ENCODE measurements at regions not wholly inside any gene's neighbourhood (a gene's known extent, or its start where the extent isn't known, plus 50 kb on each side); places are given as distances from the start of the nearest gene placed in this dataset.
"Not testable (repeated sequence)": the region's sequence is repeated elsewhere in the genome, so short reads cannot be mapped to it uniquely, and the experiment has no call there.

GRCh38 chr10:61279400-61279799 lies 173.8 kb downstream of the TMEM26 start:
- no peak overlapping the region for H3K4me3 Mint-ChIP-seq
- DNase-seq = no peak
- H3K4me1 Mint-ChIP-seq (ENCODE audit: low read depth in 2 of 2) = peaks cover 0 to 6% of the 10 kb centered on the region in 2 donors
- H3K27ac Mint-ChIP-seq = no peak overlapping the region
- no peaks in the 10 kb centered on the region for H3K9me3 Mint-ChIP-seq
- H3K27me3 Mint-ChIP-seq = peaks cover 6 to 20% of the 10 kb centered on the region in 2 donors
- no peak for ATAC-seq (replicated peaks)
- H3K36me3 Mint-ChIP-seq (ENCODE audit: insufficient read depth) = no peaks in the 10 kb centered on the region

DNA sequence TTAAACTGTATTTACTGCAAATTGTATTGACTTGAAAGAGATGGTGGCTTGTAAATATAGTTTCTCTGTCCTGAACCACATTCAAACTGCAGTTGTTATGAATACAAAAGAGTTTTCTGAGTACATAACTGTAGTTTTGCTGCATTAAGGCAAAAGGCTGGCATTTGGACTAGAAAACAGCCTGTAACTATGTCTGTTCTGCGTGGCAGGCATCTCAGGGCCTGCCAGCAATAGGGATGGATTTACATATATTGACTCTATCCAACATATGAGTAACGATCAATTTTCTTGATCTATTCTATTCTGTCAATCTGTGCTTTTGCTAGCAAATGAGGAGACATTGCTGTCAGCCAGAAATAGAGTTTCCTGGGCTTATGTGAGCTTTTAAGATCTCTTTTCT lies 174.6 kb downstream of the TMEM26 start:
- Mint-ChIP-seq H3K36me3 (ENCODE audit: insufficient read depth) (no peaks in the 10 kb centered on the region), H3K27me3 (peaks cover 9 to 22% of the 10 kb centered on the region in 2 donors), H3K27ac (no peak overlapping the region), H3K9me3 (no peaks in the 10 kb centered on the region), H3K4me3 (no peak overlapping the region), H3K4me1 (ENCODE audit: low read depth in 2 of 2) (peaks cover 0 to 1% of the 10 kb centered on the region in 2 donors)
- ATAC-seq (replicated peaks) (no peak), DNase-seq (no peak)

- ATAC-seq (replicated peaks) (no peak), DNase-seq (no peak)
- Mint-ChIP-seq H3K4me3 (no peak overlapping the region), H3K4me1 (ENCODE audit: low read depth in 2 of 2) (no peaks in the 10 kb centered on the region), H3K36me3 (ENCODE audit: insufficient read depth) (no peaks in the 10 kb centered on the region), H3K27ac (no peak overlapping the region), H3K27me3 (peaks cover 27 to 28% of the 10 kb centered on the region in 2 donors), H3K9me3 (no peaks in the 10 kb centered on the region)
Observed at GRCh38 chr10:61272781-61273180, 180.4 kb downstream of the TMEM26 start.

DNA sequence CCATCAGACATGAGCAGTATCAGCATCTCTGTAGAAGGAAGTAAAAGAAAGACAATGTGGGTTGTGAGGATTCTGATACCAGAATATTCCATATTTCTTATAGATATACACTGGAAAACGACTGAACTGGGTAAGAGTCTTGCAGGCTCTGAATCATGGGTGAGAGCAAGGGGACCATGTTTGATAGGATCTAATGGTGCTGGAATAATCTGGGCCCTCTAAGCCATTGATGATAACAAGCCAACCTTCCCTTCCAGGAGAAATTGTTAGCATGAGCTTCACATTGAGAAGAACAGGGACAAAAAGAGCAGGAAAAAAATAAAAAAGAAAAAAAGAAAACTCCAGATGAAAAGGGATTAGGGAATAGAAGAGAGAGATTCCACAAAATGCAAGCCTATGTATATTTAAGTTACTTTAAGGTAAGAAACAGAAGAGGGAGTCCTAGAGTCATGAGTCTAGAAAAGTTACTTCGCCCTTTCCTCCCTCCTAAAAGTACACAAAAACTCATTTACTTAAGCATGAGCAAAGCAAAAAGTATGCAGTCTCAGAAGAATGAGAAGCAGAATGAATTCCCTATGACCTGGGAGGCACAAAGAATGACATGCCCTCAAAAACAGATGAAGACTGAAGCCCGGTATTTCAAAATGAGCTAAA lies 181.9 kb downstream of the TMEM26 start:
- ATAC-seq (replicated peaks) = no peak
- peaks cover 18 to 27% of the 10 kb centered on the region in 2 donors for H3K27me3 Mint-ChIP-seq
- no peak for DNase-seq
- H3K9me3 Mint-ChIP-seq = no peaks in the 10 kb centered on the region
- H3K4me3 Mint-ChIP-seq = no peak overlapping the region
- H3K36me3 Mint-ChIP-seq (ENCODE audit: insufficient read depth) = no peaks in the 10 kb centered on the region
- no peaks in the 10 kb centered on the region for H3K4me1 Mint-ChIP-seq (ENCODE audit: low read depth in 2 of 2)
- no peak overlapping the region for H3K27ac Mint-ChIP-seq

DNA sequence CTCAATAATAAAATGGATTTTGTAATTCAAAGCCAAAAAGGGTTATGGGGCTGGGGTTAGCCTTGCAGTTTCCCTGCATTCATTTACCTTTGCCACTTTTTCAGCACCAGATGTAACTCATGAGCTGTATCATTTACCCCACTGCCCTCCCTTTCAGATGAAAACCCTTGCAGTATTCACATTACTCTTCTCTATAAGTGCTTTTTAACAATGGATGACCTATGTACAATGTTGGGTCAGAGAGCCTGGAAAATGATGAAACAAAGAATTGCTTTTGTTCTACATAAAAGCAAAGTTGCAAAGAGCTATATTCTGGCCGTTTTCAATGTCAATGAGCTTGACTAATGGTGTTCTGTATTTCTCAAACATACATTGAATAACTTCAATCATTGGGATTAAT lies 189.7 kb downstream of the TMEM26 start:
- Mint-ChIP-seq H3K27me3 (peaks cover 19 to 24% of the 10 kb centered on the region in 2 donors), H3K36me3 (ENCODE audit: insufficient read depth) (no peaks in the 10 kb centered on the region)

DNA sequence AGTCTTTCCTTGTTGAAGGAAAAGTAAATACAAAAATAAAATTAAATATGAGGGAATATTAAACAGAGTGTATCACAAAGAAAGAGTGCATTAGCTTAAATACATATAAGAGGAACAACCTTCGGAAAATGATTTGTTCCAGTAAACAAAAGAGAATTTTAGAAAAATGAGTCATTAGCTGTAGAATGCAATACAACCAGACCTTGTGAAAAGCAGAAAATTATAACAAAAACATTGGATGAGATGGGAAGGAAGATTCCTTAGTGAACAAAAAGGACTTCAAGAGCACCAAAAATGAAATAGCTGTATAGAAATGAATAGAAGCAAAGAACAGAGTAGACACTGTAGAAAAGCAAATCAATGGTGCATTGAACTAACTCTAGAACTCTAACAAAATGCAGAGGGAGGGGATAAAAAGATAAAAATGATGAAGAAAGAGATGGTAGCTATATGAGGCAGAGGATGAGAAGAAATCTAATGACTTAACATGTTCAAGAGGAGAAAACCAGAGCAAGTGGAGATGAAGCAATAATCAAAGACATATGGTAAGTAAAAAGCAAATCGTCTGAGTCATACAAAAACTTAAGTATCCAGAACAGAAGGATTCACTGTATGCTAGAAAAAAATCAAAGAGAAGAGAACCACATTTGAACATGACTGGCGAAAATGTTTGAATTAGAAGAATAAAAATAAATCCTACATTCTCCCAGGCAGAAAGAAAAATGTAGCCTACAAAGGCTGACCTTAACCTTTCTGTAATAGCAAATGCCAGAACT lies 190.5 kb downstream of the TMEM26 start:
- Mint-ChIP-seq H3K9me3 (no peaks in the 10 kb centered on the region), H3K27me3 (peaks cover 20 to 24% of the 10 kb centered on the region in 2 donors), H3K27ac (no peak overlapping the region), H3K36me3 (ENCODE audit: insufficient read depth) (no peaks in the 10 kb centered on the region), H3K4me3 (no peak overlapping the region), H3K4me1 (ENCODE audit: low read depth in 2 of 2) (no peaks in the 10 kb centered on the region)
- ATAC-seq (replicated peaks) (no peak), DNase-seq (no peak)

More for the DNA sequence above, 189.7 kb downstream of the TMEM26 start:
- H3K9me3 Mint-ChIP-seq = no peaks in the 10 kb centered on the region
- DNase-seq (no peak), ATAC-seq (replicated peaks) (no peak)
- H3K4me1 Mint-ChIP-seq (ENCODE audit: low read depth in 2 of 2) = no peaks in the 10 kb centered on the region
- no peak overlapping the region for H3K4me3 Mint-ChIP-seq
- no peak overlapping the region for H3K27ac Mint-ChIP-seq

DNA sequence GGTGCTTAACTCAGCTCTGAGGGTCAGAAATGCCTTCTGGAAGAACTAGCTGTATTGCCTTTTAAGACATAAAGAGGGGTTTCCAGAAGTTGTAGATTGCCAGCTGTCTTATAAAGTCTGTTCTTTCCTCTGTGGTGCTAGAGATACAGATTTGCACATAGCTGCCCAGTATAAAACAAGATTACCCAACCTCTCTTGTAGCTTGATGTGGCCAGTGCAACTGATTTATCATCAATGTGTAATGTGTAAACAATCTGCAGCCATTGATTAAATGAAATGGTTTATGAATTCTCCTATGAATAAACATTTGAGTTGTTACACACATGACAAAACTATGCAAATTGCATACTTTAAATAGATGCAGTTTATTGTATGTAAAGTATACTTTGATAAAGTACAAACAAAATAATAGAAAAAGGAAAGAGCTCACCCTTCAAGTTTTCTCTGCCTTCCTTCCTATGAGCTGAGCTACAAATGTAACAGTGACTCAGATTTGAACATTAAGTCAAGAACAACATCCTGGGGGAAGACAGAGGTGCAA lies 195.2 kb downstream of the TMEM26 start:
- peaks cover 28 to 30% of the 10 kb centered on the region in 2 donors for H3K27me3 Mint-ChIP-seq

DNA sequence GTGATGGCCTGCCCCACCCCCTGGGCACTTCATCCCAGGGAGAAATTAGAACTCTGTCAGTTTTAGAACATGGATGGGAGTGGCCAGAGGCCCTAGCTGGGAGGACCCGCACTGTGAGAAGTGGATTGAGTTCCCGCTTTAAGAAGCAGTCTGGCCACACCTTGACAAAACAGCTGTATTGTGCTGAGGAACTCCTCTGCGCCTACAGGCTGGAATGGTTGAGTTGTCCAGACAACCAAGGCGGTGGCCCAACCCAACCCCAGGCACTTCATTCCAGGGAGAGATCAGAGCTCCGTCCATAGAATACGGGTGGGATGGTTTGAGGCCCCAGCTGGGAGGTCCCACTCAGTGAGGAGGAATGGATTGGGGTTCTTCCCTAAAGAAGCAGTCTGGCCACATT lies 196.0 kb downstream of the TMEM26 start:
- Mint-ChIP-seq H3K27ac (no peak overlapping the region), H3K36me3 (ENCODE audit: insufficient read depth) (no peaks in the 10 kb centered on the region), H3K4me1 (ENCODE audit: low read depth in 2 of 2) (no peaks in the 10 kb centered on the region), H3K27me3 (peaks cover 21 to 30% of the 10 kb centered on the region in 2 donors), H3K9me3 (no peaks in the 10 kb centered on the region), H3K4me3 (no peak overlapping the region)
- ATAC-seq (replicated peaks) (no peak), DNase-seq (no peak)

More for the DNA sequence above, 195.2 kb downstream of the TMEM26 start:
- DNase-seq (no peak), ATAC-seq (replicated peaks) (no peak)
- Mint-ChIP-seq H3K4me1 (ENCODE audit: low read depth in 2 of 2) (no peaks in the 10 kb centered on the region), H3K4me3 (no peak overlapping the region), H3K36me3 (ENCODE audit: insufficient read depth) (no peaks in the 10 kb centered on the region), H3K9me3 (no peaks in the 10 kb centered on the region), H3K27ac (no peak overlapping the region)

DNA sequence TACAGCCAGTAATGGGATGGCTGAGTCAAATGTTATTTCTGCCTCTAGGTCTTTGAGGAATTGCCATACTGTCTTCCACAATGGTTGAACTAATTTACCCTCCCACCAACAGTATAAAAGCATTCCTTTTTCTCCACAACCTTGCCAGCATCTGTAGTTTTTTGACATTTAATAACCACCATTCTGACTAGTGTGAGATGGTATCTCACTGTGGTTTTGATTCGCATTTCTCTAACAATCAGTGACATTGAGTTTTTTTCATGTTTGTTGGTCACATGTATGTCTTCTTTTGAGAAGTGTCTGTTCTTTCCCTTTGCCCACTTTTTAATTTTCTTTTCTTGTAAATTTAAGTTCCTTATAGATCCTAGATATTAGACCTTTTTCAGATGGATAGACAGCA lies 200.9 kb downstream of the TMEM26 start:
- not testable (repeated sequence) for H3K27ac Mint-ChIP-seq; ATAC-seq (replicated peaks); H3K4me1 Mint-ChIP-seq (ENCODE audit: low read depth in 2 of 2); H3K36me3 Mint-ChIP-seq (ENCODE audit: insufficient read depth); DNase-seq; H3K4me3 Mint-ChIP-seq; H3K9me3 Mint-ChIP-seq
- H3K27me3 Mint-ChIP-seq = peaks cover 6 to 11% of the 10 kb centered on the region in 2 donors

DNA sequence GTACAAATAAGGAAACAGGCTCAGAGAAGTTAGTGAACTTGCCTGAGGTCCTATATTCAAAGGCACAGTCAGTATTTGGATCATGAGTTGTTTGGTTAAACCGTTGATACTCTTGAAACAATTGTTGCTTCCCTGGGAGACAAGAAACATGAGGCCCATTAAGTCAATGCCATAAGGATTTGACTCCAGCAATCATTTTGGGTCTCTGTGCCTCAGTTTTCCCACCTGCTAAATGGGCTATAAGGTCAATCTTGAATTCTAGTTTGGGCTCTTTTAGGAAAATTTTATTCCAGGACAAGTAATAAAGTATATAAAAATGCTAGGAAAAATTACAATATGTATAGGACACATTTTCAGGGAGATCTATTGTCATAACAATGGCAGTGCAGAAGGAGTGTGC lies 202.1 kb downstream of the TMEM26 start:
- no peaks in the 10 kb centered on the region for H3K36me3 Mint-ChIP-seq (ENCODE audit: insufficient read depth)
- ATAC-seq (replicated peaks) (no peak), DNase-seq (no peak)
- no peak overlapping the region for H3K4me3 Mint-ChIP-seq
- no peak overlapping the region for H3K27ac Mint-ChIP-seq
- no peaks in the 10 kb centered on the region for H3K9me3 Mint-ChIP-seq
- H3K4me1 Mint-ChIP-seq (ENCODE audit: low read depth in 2 of 2) = no peaks in the 10 kb centered on the region
- peaks cover 0 to 8% of the 10 kb centered on the region in 2 donors for H3K27me3 Mint-ChIP-seq

DNA sequence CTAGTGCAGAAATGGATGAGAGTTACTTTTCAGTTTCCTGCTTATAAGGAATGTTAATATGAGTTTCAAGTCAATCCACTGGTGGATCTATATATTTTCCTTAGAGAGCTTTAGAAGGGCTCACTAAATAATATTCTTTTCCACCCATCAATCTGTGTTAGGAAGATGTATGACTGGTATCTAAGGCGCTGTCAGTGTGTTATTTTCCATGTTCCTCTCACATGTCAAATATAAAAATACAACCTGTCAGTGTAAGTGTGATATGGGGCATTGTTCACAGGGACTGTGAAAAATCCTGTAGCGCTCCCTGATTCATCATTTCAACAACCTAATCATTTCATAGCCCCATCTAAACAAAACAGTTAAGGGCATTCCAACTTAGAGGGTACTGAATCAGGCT lies 203.1 kb downstream of the TMEM26 start:
- Mint-ChIP-seq H3K27me3 (peaks cover 0 to 8% of the 10 kb centered on the region in 2 donors), H3K4me1 (ENCODE audit: low read depth in 2 of 2) (no peaks in the 10 kb centered on the region), H3K27ac (no peak overlapping the region), H3K4me3 (no peak overlapping the region), H3K36me3 (ENCODE audit: insufficient read depth) (no peaks in the 10 kb centered on the region), H3K9me3 (no peaks in the 10 kb centered on the region)
- DNase-seq = no peak
- ATAC-seq (replicated peaks) = no peak

GRCh38 chr10:61248013-61248412 lies 205.2 kb downstream of the TMEM26 start:
- no peaks in the 10 kb centered on the region for H3K36me3 Mint-ChIP-seq (ENCODE audit: insufficient read depth)
- DNase-seq (no peak), ATAC-seq (replicated peaks) (no peak)
- no peaks in the 10 kb centered on the region for H3K27me3 Mint-ChIP-seq
- no peaks in the 10 kb centered on the region for H3K4me1 Mint-ChIP-seq (ENCODE audit: low read depth in 2 of 2)
- H3K9me3 Mint-ChIP-seq = no peaks in the 10 kb centered on the region
- no peak overlapping the region for H3K4me3 Mint-ChIP-seq
- no peak overlapping the region for H3K27ac Mint-ChIP-seq

DNA sequence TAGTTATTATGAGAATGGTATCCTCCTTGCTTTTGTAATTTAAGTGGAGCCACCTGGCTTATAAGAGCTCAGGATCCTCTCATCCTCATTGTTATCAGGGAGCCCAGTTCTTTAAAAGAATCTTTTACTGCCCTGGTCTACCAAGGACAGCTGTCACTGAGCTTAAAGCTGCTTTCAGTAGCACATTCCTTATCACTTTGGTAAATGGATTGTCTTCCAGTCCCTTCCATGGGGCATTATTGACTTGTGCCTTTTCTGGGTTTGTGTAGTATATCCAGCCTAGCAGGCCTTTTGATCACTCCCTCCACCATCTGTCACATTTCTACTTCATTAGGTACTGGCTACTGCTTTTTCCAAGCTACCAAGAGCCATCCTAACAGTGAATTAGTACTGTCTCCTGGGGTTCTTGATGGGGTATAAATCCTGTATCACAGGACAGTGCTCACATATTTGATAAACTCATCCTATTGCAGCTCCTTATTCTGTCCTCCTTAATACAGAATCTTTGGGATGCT lies 208.9 kb downstream of the TMEM26 start:
- H3K9me3 Mint-ChIP-seq = no peaks in the 10 kb centered on the region
- DNase-seq (no peak), ATAC-seq (replicated peaks) (no peak)
- H3K27ac Mint-ChIP-seq = no peak overlapping the region
- no peak overlapping the region for H3K4me3 Mint-ChIP-seq
- no peaks in the 10 kb centered on the region for H3K4me1 Mint-ChIP-seq (ENCODE audit: low read depth in 2 of 2)
- no peaks in the 10 kb centered on the region for H3K27me3 Mint-ChIP-seq
- H3K36me3 Mint-ChIP-seq (ENCODE audit: insufficient read depth) = no peaks in the 10 kb centered on the region

- no peak overlapping the region for H3K27ac Mint-ChIP-seq
- H3K4me3 Mint-ChIP-seq = no peak overlapping the region
- peaks cover 8 to 15% of the 10 kb centered on the region in 2 donors for H3K27me3 Mint-ChIP-seq
- peaks cover 4% of the 10 kb centered on the region for H3K36me3 Mint-ChIP-seq (ENCODE audit: insufficient read depth)
- DNase-seq = no peak
- peaks cover 0 to 5% of the 10 kb centered on the region in 2 donors for H3K9me3 Mint-ChIP-seq
- no peak for ATAC-seq (replicated peaks)
- H3K4me1 Mint-ChIP-seq (ENCODE audit: low read depth in 2 of 2) = no peaks in the 10 kb centered on the region
Observed at GRCh38 chr10:61232780-61233179, 220.4 kb downstream of the TMEM26 start.

All from effector memory CD8-positive, alpha-beta T cell (primary cell).